Suppressor macrophage (primary cell): ENCODE measurements at regions not wholly inside any gene's neighbourhood (a gene's known extent, or its start where the extent isn't known, plus 50 kb on each side); places are given as distances from the start of the nearest gene placed in this dataset.

Source experiments
- DNase-seq, 4 experiments: peaks; one replicate each; pipeline ENCODE4 v3.0.0-alpha.2; 2020 to 2022

- DNase-seq, result no peak
Measured at GRCh38 chr17:73724341-73724740, 80.1 kb upstream of the SDK2 start.

DNA sequence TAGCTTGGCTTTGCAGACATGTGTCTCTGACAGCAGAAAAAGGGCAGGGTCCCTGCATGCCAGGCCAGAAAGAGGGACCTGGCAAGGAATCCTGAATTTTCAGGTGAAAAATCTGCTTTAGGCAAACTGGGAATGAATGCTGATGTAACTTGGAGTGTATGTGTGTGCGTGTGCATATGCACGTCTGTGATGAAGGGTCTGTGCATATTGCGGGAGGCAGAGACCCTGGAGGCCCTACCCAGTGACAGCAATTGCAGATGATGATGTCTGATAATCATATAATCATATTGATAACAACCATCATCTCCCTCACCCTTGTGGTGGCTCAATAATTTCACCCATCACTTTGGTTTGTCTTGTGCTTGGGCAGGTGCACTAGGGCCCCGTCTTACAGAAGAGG is 80.7 kb upstream of the SDK2 start:
- no peak for DNase-seq

DNA sequence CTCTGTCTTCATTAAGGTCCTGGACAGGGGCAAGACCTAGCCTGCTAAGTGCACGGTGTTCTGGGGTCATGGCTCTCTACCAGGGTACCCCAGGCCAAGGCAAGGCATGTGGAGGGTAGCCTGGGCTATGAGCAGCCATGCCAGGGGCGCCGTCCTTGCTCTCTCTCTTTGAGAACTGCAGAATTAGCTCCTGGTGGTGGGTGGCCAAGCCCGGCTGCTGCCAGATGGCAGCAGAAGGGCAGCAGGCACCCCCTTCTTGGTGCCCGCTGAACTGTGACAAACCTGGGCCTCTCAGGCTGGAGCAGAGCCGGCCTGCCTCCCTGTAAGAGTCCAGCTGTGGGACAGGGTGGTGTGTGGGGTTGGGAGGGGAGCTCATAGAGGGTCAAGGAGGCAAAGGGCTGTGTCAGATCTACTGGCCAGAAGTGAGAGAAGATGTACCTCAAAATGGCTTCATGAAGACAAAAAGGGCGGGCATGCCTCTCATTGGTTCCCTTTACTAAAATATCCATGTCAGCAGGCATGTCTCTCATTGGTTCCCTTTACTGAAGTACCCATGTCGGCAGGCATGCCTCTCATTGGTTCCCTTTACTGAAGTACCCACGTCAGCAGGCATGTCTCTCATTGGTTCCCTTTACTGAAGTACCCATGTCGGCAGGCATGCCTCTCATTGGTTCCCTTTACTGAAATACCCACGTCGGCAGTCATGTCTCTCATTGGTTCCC is 81.7 kb upstream of the SDK2 start:
- peak in 3 of 4 experiments; percentile 25 to 47 (median 27) for DNase-seq

DNA sequence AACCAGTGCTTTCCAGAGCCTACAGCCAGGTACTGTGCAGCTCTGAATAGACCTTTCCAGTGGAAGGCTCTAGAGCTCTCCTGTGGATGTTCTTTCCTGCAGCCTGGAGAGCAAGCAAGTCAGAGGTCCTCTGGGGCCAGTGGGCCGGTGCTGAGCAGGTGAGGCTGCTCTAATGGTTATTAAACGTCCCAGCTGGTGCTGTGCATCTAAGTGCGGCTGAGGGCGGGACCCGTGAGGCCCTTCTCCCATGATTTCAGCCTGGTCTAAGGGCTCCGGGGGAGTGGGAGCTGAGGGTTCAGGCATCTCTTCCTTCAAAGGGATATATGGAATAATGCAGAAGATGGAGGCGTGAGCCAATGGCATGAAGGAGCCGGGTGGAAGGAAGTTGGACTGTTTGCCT is 83.7 kb upstream of the SDK2 start:
- no peak for DNase-seq

GRCh38 chr17:73729101-73729500 is 84.9 kb upstream of the SDK2 start:
- no peak for DNase-seq

DNA sequence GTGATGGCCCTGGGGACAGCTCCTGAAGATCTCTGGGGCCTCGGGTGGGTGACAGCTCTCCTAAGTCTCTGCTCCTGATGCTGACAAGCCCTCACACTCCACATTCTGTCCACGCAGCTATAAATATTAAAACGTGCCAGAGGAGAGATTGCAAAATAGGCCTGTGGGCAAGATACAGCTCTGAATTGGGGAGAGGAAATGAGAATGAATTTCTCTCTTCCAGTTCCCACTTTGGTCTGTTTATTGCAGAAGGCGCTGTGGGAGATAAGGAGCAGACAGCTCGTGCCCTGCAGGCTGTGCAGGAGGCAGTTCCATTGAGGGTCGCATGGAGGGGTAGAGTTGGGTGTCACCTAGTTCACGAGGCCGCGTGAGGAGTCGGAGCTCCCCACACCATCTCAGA is 87.5 kb upstream of the SDK2 start:
- peak; percentile 64 to 89 (median 76) for DNase-seq

DNA sequence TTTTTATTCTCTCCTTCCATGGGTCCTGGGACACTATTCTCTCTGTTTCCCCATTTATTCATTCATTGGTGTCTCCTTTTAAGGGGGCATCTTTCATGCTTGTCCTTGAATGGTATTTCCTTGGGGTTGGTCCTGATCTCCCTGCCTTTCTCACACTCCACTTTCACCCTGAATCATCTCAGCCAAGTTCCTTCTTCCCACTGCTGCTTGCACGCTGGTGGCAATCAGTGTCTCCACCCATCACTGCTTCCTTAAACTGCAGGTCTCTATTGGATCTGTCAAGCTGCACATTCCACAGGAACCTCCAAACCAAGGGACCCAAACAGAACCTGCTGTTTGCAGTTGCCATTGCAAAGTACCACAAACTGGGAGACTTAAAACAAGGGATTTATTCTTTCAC is 89.3 kb upstream of the SDK2 start:
- DNase-seq, result peak; percentile 69 to 88 (median 80)

DNA sequence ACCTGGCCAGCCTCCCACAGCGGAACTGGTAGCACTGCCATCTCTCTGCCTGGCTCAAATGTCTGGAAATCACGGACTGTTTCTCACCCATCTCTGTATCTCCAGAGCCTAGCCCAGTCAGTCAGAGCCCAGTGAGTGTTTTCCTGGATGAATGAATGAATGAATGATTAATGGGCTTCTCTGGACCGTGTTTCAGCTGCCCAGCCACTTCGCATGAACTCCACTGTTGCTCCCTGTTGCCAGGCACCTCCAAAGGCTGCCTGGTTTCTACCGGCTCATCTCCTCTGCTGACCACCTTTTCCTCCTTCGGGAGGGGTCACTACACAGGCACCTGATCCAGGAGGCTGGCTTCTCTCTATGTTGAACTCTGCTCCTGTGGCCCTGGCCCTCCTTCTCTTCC is 91.0 kb upstream of the SDK2 start:
- no peak for DNase-seq

- DNase-seq, result no peak
Measured at GRCh38 chr17:73738751-73739575, 94.7 kb upstream of the SDK2 start.

- DNase-seq, result peak; percentile 32 to 61 (median 39)
Measured at GRCh38 chr17:73740370-73740769, 96.1 kb upstream of the SDK2 start.

- DNase-seq, result no peak
Measured at GRCh38 chr17:73742948-73743381, 98.7 kb upstream of the SDK2 start.

GRCh38 chr17:73743518-73744201 is 99.4 kb upstream of the SDK2 start:
- peak in 3 of 4 experiments; percentile 37 to 52 (median 42) for DNase-seq

GRCh38 chr17:73744411-73744810 is 100.2 kb upstream of the SDK2 start:
- no peak for DNase-seq

DNA sequence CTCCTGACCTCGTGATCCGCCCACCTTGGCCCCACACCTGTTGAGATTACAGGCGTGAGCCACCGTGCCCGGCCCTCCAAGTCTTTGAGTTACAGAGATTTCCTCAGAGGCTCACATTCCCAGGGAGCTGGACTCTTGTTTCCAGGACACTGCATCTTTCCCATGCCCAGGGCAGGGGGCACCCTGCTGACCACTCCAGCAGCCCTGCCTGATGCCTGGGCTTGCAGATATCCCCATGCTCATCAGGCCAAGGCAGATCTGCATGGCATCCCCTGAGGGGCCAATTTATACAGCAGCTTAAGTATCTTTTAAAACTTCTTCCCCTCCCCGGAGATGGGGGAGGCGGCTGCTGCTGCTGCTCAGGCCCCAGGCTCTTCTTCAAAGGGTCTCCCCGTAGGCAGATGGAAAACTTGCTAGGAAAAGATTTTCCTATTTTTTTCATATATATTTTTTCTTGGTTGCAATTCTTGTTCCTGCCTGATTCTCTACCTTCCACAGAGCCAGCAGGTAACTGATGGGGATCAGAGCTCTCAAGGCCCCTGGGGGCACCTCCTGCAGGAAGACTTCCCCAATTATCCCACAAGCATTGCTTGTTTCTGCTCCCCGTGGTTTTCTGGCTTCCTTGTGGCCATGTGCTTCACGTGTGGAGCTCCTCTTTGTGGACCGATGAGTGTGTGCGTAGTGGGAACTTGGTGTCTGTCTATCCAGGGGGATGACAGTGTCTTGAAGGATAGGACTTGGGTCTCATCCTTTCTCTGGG is 102.2 kb upstream of the SDK2 start:
- peak in 2 of 4 experiments; percentile 14 to 30 for DNase-seq

DNA sequence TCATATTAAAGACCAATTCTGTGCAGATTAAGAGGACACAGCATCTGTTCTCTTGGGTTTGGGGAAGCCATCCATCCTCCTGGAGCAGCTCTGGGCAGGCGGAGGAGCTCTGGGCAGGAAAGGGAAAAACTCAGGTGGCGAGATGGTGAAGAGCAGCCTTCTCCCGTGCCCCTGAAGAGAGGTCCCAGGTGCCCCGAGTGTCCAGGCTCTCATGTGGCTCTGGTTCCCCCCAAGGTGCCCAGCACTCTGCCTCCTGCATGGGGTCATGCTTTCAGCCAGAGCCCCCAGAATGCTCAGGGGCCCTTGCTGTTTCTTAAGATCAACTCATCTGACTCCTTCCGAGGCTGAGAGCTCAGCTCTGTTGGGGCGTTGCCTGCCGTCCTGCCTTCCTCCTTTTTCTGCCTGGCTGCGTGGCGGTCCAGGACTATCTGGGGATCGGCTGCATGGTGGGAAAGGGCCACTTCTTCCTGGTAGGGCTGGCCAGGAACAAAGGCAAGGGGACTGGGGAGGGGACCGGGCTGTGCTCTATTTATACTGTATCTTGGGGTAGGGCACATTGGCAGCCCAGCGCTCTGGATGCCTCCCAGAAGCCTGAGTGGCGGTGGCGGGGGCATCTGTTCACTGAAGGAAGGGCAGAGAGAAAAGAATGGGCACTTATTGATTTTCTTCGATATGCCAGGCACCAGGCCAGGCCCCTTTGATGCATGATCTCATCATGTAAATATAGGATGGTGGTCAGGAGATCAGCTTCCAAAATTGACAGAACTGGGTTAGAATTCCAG is 103.2 kb upstream of the SDK2 start:
- no peak for DNase-seq

DNA sequence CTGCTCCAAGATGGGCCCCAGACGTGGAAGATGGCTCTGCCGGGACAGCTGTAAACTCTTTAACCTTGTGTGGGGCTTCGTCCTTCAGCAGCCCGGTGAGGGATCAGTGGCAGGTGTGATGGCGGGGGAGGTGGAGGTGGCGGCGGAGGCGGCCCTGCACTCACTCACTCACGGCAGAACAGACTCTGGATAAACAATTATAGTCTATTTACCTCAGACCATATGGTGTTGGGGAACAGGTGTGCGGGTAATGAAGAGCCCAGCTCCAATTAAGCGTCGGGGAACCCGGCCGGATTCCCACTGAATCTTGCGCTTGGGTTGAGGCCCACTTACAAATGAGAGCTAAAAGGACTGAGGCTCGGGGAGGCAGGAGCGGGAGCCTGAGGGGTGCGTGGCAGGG is 104.3 kb upstream of the SDK2 start:
- no peak for DNase-seq

- peak in 1 of 4 experiments; percentile 38 for DNase-seq
Measured at GRCh38 chr17:73749337-73749823, 105.1 kb upstream of the SDK2 start.

GRCh38 chr17:73749928-73750605 is 105.8 kb upstream of the SDK2 start:
- DNase-seq, result no peak

DNA sequence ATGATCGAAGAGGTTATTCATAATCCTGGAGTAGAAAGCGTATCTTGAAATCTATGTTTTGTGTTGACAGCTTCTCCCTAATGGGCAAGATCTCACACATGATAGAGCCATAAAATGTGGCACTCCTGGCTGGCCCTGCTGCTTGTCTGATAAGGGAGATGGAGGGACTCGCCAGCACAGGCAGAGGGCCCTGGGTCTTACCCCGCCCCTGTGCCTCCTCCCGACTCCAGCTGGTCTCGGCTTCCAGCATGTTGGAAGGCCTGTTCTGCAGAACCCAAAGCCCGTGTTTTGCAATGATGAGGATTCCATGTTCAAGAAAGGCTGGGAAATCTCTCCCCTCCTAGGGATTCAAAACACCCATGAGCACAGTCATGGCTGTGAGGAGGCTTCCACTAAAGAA is 106.7 kb upstream of the SDK2 start:
- no peak for DNase-seq

GRCh38 chr17:73753751-73754496 is 109.7 kb upstream of the SDK2 start:
- no peak for DNase-seq
